HG03575 (cell line): ENCODE measurements at regions not wholly inside any gene's neighbourhood (a gene's known extent, or its start where the extent isn't known, plus 50 kb on each side); places are given as distances from the start of the nearest gene placed in this dataset.

ENCODE experiments used
- ATAC-seq: cut with Tn5 transposase; IDR thresholded peaks from one replicate; pipeline ENCODE4 v1.9.1; 2021; ENCODE audit not compliant: unreplicated experiment, insufficient number of reproducible peaks, low FRiP score; ENCODE audit errors: extremely low read depth

DNA sequence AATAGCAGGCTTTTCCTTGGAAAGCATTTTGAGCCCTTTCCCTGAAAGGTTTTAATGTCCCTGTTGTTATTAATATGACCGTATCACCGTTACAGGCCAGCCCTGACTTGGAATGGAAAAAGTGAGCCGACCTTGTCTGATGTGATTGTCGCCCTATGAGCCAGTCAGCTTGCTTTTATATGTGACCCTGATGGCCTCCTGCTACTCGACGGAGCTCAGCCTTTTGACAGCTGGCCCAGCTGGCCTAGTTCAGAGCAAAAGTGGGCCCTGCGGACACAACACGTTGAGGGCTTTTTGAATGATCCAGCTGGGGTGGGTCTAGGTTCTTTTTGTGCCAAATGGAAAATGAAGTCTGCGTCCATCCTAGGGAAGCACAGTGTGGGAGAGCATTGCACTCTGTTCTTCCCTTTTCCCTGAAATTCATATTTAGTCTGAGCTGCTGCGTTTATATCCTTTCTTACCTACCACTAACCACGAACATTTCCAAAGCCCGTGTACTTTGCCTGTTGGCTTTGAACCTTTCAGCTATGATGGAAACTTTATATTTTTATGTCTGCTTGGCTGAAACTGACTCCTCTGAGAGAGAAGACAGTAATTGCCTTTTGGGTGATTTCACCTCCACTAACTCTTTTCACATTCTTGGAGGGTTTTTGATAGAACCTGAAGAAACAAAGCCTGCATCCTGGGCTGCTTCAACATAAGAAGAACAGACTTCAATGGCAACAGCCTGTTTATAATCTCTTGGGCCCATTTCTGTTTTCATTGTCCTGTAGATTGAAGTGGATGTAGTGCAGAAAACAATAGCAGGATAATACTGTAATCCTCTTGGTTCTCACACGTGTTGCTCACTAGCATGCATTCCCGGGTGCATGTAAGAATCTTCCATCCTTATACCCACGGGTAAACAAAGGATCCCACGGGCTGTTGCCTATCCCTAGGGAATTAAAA, 121.8 kb upstream of the HDGFL1 start:
- ATAC-seq = no peak

DNA sequence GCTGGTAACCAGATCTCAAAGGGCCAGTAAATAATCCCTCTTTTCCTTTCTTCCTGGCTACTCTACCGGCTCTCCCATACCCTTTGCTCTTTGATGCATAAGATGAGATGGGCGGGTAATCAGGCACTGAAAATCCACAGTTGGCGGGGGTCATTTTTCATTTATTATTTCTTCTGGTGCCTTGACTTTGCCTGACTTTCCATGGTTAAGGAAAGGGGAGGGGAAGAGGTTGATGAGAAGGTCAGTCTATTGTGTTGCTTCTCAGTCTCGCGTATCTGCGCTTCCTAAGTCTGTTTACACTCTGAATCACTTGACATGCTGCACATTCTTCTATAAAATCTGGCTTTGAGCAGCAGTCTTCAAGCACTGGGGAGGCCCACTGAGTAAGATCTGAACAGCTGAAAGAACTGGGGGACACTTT, 121.1 kb upstream of the HDGFL1 start:
- ATAC-seq = no peak

DNA sequence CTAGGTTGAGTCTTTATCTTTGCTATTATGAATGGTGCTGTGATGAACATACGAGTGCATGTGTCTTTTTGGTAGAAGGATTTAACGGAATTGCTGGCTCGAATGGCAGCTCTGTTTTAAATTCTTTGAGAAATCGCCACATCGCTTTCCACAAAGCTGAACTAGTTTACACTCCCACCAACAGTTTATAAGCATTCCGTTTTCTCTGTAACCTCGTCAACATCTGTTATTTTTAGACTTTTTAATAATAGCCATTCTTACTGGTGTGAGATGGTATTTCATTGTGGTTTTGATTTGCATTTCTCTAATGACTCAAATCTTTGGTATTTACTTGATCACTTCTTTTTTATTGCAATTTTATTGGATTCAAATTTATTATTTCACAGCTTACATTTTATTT, 117.4 kb upstream of the HDGFL1 start:
- no peak for ATAC-seq

DNA sequence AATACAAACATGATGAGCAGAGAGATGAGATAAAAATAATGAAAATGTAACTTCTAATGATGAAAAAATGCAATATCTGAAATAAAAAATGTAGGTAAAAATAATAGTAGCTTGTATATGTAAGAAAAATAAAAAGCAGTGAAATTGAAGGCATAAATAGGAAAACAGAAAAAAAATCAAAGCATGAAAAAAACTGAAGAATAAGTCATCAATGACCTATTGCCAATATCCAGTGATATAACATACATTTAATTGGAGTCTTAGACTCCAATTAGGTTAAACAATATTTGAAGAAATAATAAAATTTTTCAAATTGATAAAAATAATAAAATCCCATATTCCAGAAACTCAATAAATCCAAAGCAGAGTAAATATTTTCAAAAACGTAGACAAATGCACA, 114.0 kb upstream of the HDGFL1 start:
- no peak for ATAC-seq

DNA sequence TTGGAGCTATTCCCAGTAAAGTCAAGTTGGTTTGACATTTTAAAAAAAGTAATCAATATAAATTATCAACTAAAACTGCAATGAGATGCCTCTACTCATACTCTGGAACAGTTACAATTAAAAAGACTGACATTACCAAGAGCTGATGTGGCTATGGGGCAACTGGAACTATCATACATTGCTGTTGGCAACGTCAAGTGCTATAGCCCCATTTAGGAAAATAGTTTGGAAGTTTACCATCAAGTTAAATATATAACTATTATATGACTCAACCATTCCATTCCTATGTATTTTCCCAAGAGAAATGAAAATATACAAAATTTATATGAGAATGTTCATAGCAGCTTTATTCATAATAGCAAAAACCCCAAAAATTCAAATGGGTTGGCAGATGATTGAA, 111.4 kb upstream of the HDGFL1 start:
- no peak for ATAC-seq

DNA sequence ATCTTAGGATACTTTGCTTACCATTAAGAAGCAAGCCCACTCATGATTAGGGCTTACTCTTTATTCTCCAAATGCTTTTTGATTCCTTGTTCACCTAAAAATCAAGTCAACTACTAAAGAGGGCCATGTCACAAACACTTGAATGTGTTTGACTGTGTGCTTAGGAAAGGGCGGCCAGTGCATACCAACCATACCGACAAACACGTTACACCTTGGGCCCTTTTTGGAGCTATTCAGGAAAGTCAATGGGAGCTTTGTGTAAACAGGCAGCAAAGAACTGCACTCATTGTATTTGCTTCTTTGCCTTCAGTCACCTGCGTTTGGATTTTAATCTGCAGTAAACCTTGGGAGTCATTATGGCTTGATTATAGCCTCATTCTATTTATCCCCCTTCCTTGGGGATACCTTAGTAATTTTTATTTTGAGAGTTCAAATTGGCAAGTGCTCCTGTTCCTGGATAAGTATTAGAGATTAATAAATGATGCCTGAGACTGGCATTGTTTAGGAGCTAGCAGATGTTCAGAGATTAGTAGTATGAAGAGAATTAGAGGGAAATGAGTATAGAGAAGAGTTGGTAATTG, 102.6 kb upstream of the HDGFL1 start:
- ATAC-seq = no peak

DNA sequence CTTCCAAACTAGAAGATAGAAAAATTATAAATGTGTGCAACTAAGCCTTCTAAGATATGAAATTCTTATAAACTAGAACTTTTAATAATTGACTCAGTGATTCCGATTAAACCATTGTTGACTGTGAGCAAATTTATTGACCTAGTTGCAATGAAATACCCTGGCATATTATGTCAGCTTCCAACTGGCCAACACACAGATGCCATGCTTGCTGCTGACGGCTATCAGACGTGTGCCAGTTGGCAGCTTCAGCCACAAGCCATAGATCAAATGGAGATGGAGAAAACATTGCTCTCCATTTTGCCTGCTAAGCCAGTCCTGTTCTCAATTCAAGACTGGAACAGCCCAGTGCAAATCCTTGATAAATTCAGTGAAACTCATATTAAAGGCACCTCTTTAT, 101.7 kb upstream of the HDGFL1 start:
- ATAC-seq = no peak

DNA sequence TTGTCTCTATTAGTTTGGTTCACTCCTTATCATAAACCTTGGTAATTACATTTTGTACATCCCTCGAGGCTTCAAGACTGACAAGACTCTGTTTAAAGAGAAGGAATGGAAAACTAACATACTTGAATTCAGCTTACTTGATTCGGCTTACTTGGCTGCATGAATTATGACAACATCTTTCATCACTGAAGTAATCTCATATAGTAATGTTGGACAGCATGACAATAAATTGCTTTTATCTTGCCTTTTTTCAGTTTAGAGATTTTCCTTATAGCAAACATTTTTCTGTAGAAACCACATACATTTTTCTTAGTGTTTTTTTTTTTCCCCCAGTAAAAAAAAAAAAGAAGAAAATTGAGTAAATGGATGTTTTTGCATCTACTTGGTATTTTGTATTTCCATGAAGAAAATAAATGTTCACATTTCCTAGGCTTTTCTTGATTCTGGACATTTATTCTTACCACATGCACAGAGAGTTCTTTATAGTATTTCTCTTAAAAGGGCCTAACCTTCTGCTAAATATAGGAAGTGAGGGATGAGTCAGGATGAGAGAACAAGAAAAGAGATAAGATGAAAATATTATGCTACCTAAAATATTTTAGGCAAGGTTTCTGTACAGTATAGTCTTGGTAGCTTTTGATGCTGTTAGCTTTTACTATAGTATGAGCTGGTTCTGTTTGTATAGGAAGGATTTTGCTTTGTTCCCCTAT, 101.0 kb upstream of the HDGFL1 start:
- ATAC-seq = no peak

DNA sequence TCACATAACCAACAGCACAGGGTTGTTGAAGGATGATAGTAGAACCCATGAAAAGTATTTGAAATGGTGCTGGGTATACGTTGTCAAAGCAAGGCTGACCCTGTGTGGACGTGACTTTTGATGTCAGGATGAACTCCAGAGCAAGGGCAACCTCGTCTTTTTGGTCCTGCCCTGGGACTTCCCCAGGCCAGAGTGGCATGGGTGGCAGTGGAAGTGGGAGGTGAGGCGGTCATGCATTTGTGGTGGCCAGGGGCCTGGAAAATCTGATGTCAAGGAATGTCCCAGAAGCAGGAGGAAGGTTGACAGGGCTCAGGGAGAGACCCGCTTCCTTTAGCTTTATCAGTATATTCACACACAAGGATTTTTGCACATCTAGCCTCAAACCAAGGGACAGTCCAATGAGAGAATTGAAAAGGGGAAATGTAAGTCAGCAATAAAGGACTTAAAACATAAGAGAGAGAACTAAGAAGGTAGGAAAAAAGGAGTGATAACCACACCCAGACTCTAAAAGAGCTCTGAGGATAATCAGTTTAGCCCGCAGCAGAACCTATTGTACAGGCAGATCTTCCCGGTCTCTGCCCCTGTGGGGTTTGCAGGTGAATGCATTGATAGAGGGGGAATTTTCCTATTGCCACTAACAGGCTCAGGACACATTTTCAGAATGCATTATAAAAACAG, 98.8 kb upstream of the HDGFL1 start:
- ATAC-seq = no peak

DNA sequence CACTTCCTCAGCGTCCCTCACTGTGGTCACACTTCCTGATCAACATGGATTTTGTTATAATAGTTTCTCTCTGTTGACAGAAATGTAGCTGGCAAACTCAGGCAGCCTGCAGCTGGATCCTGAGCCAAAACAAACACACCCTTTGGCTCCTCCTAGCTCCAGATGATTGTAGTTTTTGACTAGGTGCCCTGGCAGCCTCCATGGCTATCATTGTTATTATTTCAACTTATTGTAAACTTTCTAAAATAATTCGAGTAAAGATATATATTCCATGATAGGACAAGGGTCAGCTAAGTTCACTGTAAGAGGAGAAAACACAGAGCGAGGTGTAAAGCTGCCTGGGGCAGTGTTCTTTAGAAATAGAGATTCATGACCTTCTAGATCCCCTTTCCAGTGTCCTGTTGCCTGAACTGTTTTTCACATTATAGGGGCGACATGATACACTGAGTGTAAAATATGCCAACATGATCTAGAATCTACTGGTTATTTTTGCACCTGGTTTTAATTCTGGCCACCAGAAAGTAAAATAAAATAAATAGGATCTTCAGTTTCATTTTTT, 98.2 kb upstream of the HDGFL1 start:
- no peak for ATAC-seq

DNA sequence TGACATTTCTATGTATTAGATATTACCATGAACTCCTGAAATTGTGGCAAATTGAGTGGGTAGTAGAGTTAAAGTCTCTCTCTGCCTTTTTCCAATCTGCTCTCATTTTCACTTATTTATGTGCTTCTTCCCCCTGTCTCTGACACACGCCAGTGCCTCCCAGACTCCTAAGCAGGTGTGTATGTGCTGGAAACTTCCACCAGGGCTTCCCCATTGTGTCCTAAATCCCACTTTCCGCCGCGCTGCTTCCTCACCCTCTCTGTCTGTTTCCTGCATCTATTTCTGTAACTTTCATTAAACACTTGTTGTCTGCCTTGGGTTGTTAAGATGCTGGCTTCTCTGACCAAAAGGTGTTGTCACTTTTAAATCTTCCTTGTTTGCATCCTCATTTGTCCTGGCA, 97.6 kb upstream of the HDGFL1 start:
- no peak for ATAC-seq

DNA sequence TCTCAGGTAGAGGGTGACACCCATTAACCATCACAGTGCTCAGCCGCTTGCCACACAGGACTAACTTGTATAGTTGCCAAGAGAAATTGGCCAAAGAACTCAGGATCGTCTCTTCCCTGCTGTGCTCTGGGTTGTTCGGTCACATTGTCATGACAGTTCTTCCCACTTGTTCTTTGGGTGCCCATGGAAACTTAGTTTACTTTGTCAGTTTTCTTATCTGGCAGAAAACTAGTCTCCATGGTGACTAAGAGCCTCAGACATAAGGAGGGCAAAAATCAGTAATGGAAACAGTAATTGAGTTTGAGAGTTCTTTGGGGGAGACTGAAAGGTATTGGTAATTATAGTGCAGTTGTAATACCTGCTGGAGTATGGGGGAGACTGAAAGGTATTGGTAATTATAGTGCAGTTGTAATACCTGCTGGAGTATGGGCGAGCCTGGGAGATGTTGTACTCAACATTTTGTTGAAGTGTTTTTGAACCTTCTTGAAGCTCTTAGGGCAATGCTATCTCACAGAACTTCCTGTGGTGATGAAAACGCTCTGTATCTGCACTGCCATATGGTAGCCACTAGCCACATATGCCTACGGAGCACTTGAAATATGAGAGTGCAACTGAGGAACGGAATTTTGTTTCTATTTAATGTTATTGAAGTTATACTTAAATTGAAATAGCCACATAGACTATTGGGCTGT, 95.2 kb upstream of the HDGFL1 start:
- ATAC-seq = no peak

DNA sequence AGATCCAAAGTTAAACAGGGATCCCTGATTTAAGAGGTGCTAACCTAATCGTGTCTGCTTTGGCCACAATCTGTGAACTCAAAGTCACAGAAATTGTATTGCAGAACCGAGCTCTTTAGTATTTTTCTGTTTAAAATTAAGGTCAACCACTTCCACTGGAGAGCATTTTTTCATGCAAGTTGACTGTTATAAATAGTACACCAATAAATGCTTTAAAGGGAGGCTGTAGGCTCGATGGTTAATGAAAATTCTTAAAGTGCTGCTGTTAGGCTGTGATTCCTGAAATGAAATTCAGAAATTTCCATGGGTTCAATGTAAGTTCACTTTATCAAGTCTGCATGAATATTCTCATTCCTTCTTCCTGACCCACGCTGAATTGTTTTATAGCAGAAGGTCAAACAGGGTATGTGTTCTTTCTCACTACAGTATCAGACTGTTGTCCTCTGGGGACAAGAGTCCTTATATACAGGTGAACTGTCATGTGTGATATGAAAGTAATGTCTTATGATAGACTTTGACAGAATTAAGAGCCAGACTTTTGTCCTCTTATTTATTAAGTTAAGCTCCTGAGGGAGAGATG, 92.5 kb upstream of the HDGFL1 start:
- ATAC-seq = no peak

DNA sequence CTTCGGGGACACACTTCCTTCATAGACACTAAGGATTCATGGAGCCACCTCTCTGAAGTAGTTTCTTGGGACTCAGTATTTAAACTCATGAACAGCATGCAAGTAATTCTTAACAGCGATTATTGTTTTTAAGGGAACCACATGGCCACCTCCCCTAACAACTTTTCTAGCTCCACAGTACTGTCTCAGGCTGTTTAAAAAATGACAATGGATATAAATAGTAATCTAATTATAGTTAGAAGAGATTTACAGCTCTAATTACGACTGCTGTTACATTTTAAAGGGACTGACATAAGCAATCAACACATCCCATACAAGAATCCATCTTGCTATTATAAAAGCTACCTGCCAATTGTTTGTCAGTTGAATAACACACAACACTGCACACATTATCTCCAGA, 72.1 kb upstream of the HDGFL1 start:
- no peak for ATAC-seq

DNA sequence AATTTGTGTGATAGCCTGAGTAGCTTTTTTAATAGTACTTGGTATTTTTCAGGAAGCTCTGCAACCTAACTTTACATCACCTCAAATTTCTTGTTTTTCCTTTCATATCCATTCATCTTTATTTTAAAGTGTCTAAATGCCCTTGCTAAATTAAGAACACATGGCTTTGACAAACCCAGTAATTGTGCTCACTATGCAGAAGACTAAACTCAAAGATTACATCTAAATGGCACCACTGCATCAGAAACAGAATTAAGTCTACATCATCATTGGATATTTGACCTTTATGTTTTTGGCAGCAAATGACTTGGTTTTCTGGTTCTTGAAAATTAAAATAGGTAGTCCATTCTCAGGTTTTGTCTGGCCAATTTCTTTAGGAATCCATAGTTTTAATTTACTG, 69.6 kb upstream of the HDGFL1 start:
- ATAC-seq = no peak

DNA sequence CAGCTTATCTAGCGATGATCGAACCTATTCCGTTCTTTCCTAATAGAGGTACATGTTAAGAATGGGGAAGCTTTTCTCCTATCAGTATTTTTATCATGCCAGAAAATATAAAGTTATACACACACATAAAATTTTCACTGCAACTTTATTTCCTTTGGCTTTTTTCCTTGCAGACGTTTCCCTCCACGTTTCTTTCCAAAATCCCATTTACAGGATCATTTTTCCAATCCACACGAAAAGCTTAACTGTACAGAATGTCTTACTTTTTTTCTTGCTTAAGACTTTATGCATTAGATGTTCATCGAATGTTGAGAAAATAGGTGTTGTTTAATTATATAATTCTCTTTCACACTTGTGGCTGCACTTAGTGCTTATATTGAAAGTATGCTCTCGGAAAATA, 62.9 kb upstream of the HDGFL1 start:
- no peak for ATAC-seq

DNA sequence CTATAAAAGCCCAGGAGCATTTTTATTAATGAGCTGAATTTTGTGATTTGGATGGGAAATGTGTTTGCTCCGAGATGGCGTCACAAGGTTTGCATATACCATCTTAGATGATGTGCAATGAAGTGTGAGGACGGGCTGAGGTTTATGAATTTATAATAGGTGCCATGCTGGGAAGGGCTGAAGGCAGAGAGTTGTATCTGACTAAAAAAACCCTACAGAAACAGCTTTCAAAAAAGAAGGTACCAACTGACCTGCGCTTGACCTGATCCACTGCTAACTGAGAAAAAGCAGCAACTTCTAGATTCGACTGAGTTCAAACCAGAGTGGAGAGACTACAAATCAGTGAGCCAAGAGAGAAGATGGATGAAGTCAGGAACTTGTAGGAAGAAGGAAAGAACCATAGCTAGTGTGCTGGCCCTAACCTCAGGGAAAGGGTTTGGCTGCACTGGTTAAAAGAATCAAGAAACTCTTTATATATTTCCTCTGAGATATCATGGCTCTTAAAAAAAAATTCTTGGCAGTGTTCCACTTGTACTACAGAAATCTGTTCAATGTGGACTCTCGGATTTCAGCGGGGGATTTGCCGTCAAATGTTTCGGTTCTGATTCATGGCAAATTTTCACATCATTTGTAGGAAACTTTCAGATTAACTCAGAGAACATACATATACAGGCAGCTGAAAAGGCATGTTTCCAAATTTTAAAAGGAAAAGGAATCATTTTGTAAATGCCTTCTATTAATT, 56.5 kb upstream of the HDGFL1 start:
- no peak for ATAC-seq

DNA sequence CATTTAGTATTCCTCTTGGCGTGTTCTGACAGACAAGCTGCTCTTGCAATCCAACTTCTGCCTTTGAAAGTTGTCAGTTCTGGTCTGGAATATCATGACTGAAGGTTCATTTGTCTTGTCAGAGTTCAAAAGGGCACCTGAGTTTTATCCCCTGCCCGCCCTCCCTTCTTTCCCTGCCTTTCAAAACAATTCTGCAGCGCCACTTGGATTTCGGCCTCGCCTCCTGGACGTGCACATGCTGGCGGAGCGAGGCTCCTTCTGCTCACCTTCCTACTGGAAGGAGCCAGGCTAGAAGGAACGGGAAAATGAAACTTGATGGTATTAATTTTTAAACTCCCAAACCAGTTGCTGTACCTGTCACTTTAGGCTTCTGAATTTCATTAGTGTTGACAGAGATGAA, 55.7 kb upstream of the HDGFL1 start:
- no peak for ATAC-seq
